ENCODE measurements at regions not wholly inside any gene's neighbourhood (a gene's known extent, or its start where the extent isn't known, plus 50 kb on each side); places are given as distances from the start of the nearest gene placed in this dataset.

GRCh38 chr11:56845121-56845732 is 96.7 kb upstream of the OR9G4 start:
- DNase-seq (ENCODE audit: low read depth, low spot score), result no peak
- Histone ChIP-seq H3K27me3 (ENCODE audit: insufficient read depth, low read length) (no peaks in the 10 kb centered on the region), H3K9me3 (ENCODE audit: control insufficient read depth in 1 of 2, insufficient read depth in 1 of 2, low read depth in 1 of 2, low read length in 2 of 2) (no peaks in the 10 kb centered on the region), H3K4me3 (replicated peaks in 1 of 2; ENCODE audit: low read depth in 1 of 2, low read length in 2 of 2) (no peak overlapping the region), H4K20me1 (ENCODE audit: insufficient read depth) (no peaks in the 10 kb centered on the region), H3K9me2 (ENCODE audit: insufficient read depth) (no peaks in the 10 kb centered on the region), H3K9ac (ENCODE audit: low read length) (no peak overlapping the region), H3K79me2 (ENCODE audit: insufficient read depth, low read length) (no peaks in the 10 kb centered on the region), H3K27ac (ENCODE audit: low read depth, low read length) (no peak overlapping the region), H3K36me3 (ENCODE audit: control insufficient read depth in 1 of 2, insufficient read depth in 2 of 2, low read length in 2 of 2) (no peaks in the 10 kb centered on the region), H3K4me2 (ENCODE audit: low read length) (no peak overlapping the region), H2AFZ (ENCODE audit: low read depth, low read length, poor library complexity, severe bottlenecking) (no peak overlapping the region), H3K4me1 (ENCODE audit: control insufficient read depth in 1 of 2, insufficient read depth in 2 of 2, low read length in 2 of 2) (no peaks in the 10 kb centered on the region)
- TF ChIP-seq TCF7L2 (IDR thresholded peaks at IDR 0.05; ENCODE audit: borderline replicate concordance, extremely low read depth, insufficient read depth, insufficient read length) (no peak), REST (IDR thresholded peaks at IDR 0.05; ENCODE audit: low read depth) (no peak), ZBTB33 (IDR thresholded peaks at IDR 0.05; ENCODE audit: extremely low read depth, insufficient replicate concordance, low read length) (no peak), SRF (IDR thresholded peaks at IDR 0.05; ENCODE audit: low read depth) (no peak)
- BruUV-seq (replicated peaks), result no TSS peak
- ChIA-PET CTCF (no interaction called here), RAD21 (ENCODE audit: low non-redundant PET in 1 of 2, low total read pairs in 2 of 2, uncharacterized antibody in 2 of 2, unreplicated experiment in 2 of 2) (no interaction called here), POLR2A (no interaction called here)
- intact Hi-C loops (cut with micrococcal nuclease), result loop anchor here (10.0 kb wide), 1 partner anchor 800 kb away; the partner anchor contains the start of gene YPEL4
- ATAC-seq, result no peak

Measured in HCT116 (cell line).